ENCODE measurements at regions not wholly inside any gene's neighbourhood (a gene's known extent, or its start where the extent isn't known, plus 50 kb on each side); places are given as distances from the start of the nearest gene placed in this dataset.

DNA sequence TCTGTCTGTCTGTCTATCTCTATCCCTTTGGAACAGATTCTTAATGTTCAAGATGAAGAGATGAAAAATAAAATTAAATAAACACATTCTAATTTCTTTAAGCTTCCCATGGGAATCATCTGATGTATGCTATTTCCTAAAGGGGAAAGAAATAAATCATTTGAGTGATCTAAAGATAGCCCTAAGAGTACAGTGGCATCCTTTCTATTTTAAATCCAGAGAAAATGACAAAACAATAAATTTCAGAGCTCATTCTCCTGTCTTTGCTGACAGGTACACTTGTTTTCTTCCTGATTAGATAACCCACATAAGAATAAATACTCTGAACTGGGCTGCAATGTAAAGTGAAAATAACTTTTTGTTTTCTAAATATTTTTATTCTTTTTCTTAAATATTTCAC lies 550.4 kb downstream of the JRKL start:
- ChIA-PET POLR2A (no interaction called here), CTCF (interaction anchor here (0.6 kb wide), 1 partner anchor 113 kb away, joined by 3 read pairs; no protein-coding TSS in a partner anchor)
- TF ChIP-seq ELF4 (IDR thresholded peaks at IDR 0.05) (no peak), SP1 (IDR thresholded peaks at IDR 0.05) (no peak), ZNF384 (IDR thresholded peaks at IDR 0.05) (no peak), CTBP1 (IDR thresholded peaks at IDR 0.05; ENCODE audit: borderline replicate concordance) (no peak), FOXK2 (IDR thresholded peaks at IDR 0.05) (no peak), HDGF (IDR thresholded peaks at IDR 0.05; ENCODE audit: borderline replicate concordance) (no peak), L3MBTL2 (conservative IDR thresholded peaks at IDR 0.05) (no peak), TARDBP (IDR thresholded peaks at IDR 0.05) (no peak), FOXA1 (IDR thresholded peaks at IDR 0.05) (no peak), ARNT (IDR thresholded peaks at IDR 0.05) (no peak)
- no peak for DNase-seq (ENCODE audit: extremely low spot score)

DNA sequence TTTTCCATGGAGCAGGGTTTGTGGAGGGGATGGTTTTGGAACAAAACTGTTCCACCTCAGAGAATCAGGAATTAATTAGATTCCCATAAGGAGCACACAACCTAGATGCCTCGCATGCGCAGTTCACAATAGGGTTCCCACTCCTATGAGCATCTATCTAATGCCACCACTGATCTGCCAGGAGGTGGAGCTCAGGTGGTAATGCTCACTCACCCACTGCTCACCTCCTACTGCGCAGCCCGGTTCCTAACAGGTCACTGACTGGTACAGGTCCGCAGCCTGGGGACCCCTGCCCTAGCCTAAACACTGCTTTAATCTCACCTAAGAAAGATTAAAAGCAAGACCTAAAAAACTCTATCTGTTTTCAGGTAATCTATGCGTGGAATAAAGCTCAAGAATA lies 553.0 kb downstream of the JRKL start:
- no peak for DNase-seq (ENCODE audit: extremely low spot score)
- TF ChIP-seq FOXA1 (IDR thresholded peaks at IDR 0.05) (no peak), LEF1 (IDR thresholded peaks at IDR 0.05; ENCODE audit: borderline replicate concordance) (no peak), NFRKB (IDR thresholded peaks at IDR 0.05) (no peak), SP1 (IDR thresholded peaks at IDR 0.05) (no peak), TARDBP (IDR thresholded peaks at IDR 0.05) (no peak), BHLHE40 (IDR thresholded peaks at IDR 0.05; ENCODE audit: borderline replicate concordance) (no peak), FOXM1 (IDR thresholded peaks at IDR 0.05; ENCODE audit: borderline replicate concordance) (no peak)
- CTCF ChIA-PET, result no interaction called here
- POLR2A ChIA-PET, result no interaction called here

DNA sequence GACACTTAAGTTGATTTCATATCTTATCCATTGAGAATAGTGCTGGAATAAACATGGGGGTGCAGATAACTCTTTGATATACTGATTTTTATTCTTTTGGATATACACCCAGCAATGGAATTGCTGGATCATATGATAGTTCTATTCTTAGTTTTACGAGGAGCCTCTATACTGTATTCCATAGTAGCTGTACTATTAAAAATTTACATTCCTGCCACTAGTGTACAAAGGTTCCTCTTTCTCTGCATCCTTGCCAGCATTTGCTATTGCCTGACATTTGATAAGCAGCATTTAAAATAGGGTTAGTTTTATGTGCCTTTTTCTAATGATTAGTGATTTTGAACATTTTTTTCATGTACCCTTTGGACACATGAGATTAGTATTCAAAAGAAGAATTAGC lies 554.2 kb downstream of the JRKL start:
- ChIA-PET CTCF (no interaction called here), POLR2A (no interaction called here)
- TF ChIP-seq ARNT (IDR thresholded peaks at IDR 0.05), result no peak
- DNase-seq (ENCODE audit: extremely low spot score), result no peak

DNA sequence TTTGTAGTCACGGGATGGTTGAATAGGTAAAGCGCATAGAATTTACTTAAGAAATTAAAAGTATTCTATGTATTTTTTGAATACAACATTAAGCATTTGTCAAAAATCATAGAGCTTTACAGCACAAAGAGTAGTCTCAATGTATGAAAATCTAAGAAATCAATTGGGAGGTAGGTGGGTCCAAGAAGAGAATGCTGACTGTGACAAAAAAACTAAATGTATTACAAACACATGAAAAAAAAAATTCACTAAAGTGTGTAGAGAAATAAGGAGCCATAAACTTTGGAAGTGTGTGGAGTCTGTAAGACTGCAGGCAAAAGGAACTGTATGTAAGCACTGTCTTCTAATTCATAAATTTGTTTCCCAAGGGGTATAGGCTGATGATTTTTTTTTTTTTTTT lies 558.3 kb downstream of the JRKL start:
- ChIA-PET POLR2A (no interaction called here), CTCF (no interaction called here)
- no peak for DNase-seq (ENCODE audit: extremely low spot score)
- TF ChIP-seq FOXM1 (IDR thresholded peaks at IDR 0.05; ENCODE audit: borderline replicate concordance), result no peak
- no peak for TF ChIP-seq L3MBTL2 (conservative IDR thresholded peaks at IDR 0.05)
- no peak for TF ChIP-seq FOXA1 (IDR thresholded peaks at IDR 0.05)

DNA sequence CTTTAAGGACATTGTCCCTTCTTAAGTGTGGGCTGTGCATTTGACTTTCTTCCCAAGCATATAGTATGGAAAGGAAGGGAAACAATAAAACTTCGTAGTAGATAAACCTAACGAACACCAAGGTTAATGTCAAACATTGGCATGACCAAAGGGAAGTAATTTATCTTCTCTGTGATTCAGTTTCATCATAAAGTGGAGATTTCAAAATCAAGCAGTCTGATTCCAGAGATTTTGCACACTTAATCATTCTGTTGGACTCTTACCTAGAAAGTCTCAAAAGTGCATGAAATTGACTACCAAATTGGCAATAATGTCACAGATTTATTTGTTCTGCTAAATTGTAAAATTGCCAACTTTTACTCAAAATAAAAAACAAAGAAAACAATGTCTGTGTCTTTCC lies 559.7 kb downstream of the JRKL start:
- TF ChIP-seq NFRKB (IDR thresholded peaks at IDR 0.05) (no peak), FOXM1 (IDR thresholded peaks at IDR 0.05; ENCODE audit: borderline replicate concordance) (no peak), ELF4 (IDR thresholded peaks at IDR 0.05) (no peak), SUZ12 (IDR thresholded peaks at IDR 0.05) (no peak), L3MBTL2 (conservative IDR thresholded peaks at IDR 0.05) (no peak), TARDBP (IDR thresholded peaks at IDR 0.05) (no peak), SP1 (IDR thresholded peaks at IDR 0.05) (no peak), CTBP1 (IDR thresholded peaks at IDR 0.05; ENCODE audit: borderline replicate concordance) (no peak), FOXA1 (IDR thresholded peaks at IDR 0.05) (no peak)
- CTCF ChIA-PET, result no interaction called here
- DNase-seq (ENCODE audit: extremely low spot score), result no peak
- POLR2A ChIA-PET, result no interaction called here

DNA sequence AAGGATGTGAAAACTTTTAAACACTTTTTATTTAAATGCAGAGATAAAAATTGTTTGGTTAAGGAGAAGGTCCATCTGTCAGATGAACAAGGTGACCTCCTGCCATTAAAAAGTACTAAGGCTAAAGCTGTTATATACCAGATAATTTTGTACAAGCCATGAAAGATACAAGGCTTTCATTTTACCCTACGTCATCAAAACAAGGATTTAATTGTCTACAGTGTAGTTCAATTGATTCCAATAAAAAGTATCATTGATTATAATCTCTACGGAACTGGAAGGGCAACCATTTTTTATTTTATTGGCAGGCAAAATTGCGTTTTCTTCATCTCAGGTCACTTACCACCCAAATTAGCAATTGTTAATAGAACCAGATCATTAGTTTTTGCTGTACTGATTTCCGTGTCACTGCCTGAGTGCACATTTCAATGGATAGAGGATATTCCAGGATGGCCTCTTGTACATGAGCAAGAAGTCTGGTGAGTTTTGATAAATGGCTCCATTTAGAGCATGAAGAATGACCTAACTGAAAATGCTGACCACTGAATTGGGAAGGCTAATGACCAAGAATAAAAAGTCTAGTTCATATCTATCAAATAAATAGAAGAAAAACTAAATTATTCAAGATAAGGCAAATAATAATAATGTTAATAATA lies 564.9 kb downstream of the JRKL start:
- no peak for DNase-seq (ENCODE audit: extremely low spot score)
- TF ChIP-seq NFRKB (IDR thresholded peaks at IDR 0.05), result no peak
- TF ChIP-seq FOXK2 (IDR thresholded peaks at IDR 0.05), result no peak
- no peak for TF ChIP-seq CTBP1 (IDR thresholded peaks at IDR 0.05; ENCODE audit: borderline replicate concordance)
- TF ChIP-seq, protein P1, sequence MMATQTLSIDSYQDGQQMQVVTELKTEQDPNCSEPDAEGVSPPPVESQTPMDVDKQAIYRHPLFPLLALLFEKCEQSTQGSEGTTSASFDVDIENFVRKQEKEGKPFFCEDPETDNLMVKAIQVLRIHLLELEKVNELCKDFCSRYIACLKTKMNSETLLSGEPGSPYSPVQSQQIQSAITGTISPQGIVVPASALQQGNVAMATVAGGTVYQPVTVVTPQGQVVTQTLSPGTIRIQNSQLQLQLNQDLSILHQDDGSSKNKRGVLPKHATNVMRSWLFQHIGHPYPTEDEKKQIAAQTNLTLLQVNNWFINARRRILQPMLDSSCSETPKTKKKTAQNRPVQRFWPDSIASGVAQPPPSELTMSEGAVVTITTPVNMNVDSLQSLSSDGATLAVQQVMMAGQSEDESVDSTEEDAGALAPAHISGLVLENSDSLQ (IDR thresholded peaks at IDR 0.05), result no peak
- TF ChIP-seq L3MBTL2 (conservative IDR thresholded peaks at IDR 0.05), result no peak
- TF ChIP-seq FOXM1 (IDR thresholded peaks at IDR 0.05; ENCODE audit: borderline replicate concordance), result no peak
- TF ChIP-seq SUZ12 (IDR thresholded peaks at IDR 0.05), result no peak
- no peak for TF ChIP-seq ELF4 (IDR thresholded peaks at IDR 0.05)
- no peak for TF ChIP-seq TARDBP (IDR thresholded peaks at IDR 0.05)
- no peak for TF ChIP-seq ZNF384 (IDR thresholded peaks at IDR 0.05)
- TF ChIP-seq ARNT (IDR thresholded peaks at IDR 0.05), result no peak
- TF ChIP-seq LEF1 (IDR thresholded peaks at IDR 0.05; ENCODE audit: borderline replicate concordance), result no peak
- TF ChIP-seq FOXA1 (IDR thresholded peaks at IDR 0.05), result no peak
- no peak for TF ChIP-seq SP1 (IDR thresholded peaks at IDR 0.05)
- TF ChIP-seq BHLHE40 (IDR thresholded peaks at IDR 0.05; ENCODE audit: borderline replicate concordance), result no peak
- ChIA-PET POLR2A (no interaction called here), CTCF (no interaction called here)

DNA sequence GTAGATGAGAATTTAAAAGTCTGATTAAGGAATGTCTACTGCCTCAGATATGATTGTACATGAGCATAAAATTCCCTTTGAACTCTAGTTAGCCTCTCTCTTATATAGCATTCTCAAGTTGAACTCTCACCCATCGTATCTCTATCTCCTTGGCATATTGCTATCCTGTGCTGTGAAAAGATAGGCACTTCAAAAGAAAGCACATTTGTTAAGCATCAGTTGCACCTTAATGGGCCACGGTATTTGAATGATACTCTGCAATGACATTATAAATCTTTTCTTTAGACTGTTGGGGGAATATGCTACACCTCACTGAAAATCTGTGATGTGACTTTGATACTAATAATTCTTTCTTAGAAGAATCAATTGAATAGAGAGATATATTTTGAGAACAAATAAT lies 570.7 kb downstream of the JRKL start:
- CTCF ChIA-PET, result no interaction called here
- DNase-seq (ENCODE audit: extremely low spot score), result no peak
- POLR2A ChIA-PET, result no interaction called here
- TF ChIP-seq BHLHE40 (IDR thresholded peaks at IDR 0.05; ENCODE audit: borderline replicate concordance) (no peak), FOXA1 (IDR thresholded peaks at IDR 0.05) (no peak), L3MBTL2 (conservative IDR thresholded peaks at IDR 0.05) (no peak), LEF1 (IDR thresholded peaks at IDR 0.05; ENCODE audit: borderline replicate concordance) (no peak), ELF4 (IDR thresholded peaks at IDR 0.05) (no peak), FOXM1 (IDR thresholded peaks at IDR 0.05; ENCODE audit: borderline replicate concordance) (no peak), HDGF (IDR thresholded peaks at IDR 0.05; ENCODE audit: borderline replicate concordance) (no peak), ZNF384 (IDR thresholded peaks at IDR 0.05) (no peak), CTBP1 (IDR thresholded peaks at IDR 0.05; ENCODE audit: borderline replicate concordance) (no peak), FOXK2 (IDR thresholded peaks at IDR 0.05) (no peak), SUZ12 (IDR thresholded peaks at IDR 0.05) (no peak), NFRKB (IDR thresholded peaks at IDR 0.05) (no peak)
- TF ChIP-seq, protein P1 (IDR thresholded peaks at IDR 0.05), result no peak
